ENCODE measurements at regions not wholly inside any gene's neighbourhood (a gene's known extent, or its start where the extent isn't known, plus 50 kb on each side); places are given as distances from the start of the nearest gene placed in this dataset.
A peak's percentile ranks its signal among the peaks of the same experiment; 100 is the strongest.
"Not testable (repeated sequence)": the region's sequence is repeated elsewhere in the genome, so short reads cannot be mapped to it uniquely, and the experiment has no call there.

DNA sequence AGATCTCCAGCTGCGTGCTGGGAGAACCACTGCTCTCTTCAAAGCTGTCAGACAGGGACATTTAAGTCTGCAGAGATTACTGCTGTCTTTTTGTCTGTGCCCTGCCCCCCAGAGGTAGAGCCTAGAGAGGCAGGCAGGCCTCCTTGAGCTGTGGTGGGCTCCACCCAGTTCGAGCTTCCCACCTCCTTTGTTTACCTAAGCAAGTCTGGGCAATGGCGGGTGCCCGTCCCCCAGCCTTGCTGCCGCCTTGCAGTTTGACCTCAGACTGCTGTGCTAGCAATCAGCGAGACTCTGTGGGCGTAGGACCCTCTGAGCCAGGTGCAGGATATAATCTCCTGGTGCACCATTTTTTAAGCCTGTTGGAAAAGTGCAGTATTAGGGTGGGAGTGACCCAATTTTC lies 128.6 kb downstream of the ACTR3 start:
- DNase-seq = not testable (repeated sequence)

DNA sequence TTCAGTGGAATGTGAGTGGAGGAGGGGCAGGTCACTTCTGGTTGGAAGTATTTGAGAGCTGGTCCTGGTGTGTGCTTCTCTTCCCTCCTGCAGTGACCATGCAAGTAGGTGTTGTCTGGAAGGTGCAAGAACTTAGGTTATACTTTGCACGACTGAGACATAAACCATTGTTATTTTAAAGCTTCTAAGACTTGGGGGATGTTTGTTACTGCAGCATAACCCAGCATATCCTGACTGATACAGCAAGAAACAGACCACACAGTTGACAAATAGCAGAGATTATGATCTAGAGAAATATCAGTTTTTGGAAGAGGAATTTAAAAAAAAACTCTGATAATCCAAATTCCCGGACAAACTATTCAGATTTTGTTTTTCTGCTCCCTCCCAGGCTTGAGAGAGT lies 130.8 kb downstream of the ACTR3 start:
- DNase-seq = no peak

DNA sequence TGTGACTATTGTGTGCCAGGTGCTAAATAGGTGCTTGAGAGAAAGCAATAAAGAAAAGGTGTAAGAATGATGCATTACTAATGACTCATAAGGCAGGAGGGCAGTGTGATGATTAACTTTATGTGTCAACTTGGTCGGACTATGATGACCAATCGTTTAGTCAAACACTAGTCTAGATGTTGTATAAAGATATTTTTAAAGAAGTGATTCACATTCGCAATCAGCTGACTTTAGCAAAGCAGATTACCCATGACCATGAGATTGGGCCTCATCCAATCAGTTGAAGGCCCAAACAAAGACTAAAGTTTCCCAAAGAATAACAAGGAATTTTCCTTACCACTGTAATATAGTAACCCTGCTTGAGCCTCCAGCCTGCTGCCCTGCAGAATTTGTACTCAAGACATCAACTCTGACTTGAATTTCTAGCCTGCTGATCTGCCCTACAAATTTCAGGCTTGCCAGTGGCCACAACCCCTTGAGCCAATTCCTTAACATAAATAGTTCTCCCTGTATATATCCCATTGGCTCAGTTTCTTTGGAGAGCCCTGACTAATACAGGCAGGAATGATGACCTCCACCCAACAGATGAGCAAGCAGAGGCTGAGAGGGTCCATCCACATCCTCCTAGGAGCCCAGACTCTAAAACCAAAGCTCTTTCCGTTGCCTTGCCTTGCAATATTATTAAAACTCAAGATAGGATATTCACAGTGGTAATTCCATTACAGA lies 132.6 kb downstream of the ACTR3 start:
- DNase-seq = peak; percentile 45

DNA sequence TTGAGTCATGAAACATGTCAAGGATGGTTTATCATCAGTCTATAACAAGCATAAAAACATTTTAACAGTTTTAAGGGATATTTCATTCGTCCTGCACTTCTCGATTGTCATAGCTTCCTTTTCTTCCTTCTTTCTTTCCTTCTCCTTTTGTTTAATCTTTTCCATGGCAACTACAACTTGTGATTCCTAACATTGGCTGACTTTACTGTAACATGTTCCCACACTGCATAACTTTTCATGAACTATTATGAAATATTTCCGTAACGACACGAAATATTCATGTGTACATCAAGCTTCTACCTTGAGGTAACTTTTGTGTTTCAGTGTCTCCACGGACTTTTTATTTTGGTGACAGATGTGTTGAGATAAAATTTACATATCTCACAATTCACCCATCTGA lies 134.4 kb downstream of the ACTR3 start:
- no peak for DNase-seq

GRCh38 chr2:114025030-114025429 lies 135.1 kb downstream of the ACTR3 start:
- DNase-seq = no peak

DNA sequence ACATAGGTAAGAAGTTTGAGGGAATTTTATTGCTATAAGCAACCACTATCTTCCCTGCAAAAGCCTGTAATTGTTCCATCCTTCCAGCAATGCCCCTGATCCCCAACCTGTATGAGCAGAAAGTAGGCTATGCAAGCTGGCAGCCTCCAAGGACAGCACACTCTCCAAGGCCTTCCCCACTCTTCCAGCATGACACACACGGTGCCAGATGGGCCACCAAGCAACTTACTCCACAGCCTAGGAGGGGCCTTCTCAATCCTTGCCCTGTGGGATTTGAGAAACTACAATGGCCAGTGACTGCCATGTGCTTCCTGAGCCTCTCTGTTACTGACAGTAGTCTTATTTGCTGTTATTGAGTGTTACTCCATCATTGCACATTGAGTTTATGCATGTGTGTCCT lies 137.5 kb downstream of the ACTR3 start:
- no peak for DNase-seq

DNA sequence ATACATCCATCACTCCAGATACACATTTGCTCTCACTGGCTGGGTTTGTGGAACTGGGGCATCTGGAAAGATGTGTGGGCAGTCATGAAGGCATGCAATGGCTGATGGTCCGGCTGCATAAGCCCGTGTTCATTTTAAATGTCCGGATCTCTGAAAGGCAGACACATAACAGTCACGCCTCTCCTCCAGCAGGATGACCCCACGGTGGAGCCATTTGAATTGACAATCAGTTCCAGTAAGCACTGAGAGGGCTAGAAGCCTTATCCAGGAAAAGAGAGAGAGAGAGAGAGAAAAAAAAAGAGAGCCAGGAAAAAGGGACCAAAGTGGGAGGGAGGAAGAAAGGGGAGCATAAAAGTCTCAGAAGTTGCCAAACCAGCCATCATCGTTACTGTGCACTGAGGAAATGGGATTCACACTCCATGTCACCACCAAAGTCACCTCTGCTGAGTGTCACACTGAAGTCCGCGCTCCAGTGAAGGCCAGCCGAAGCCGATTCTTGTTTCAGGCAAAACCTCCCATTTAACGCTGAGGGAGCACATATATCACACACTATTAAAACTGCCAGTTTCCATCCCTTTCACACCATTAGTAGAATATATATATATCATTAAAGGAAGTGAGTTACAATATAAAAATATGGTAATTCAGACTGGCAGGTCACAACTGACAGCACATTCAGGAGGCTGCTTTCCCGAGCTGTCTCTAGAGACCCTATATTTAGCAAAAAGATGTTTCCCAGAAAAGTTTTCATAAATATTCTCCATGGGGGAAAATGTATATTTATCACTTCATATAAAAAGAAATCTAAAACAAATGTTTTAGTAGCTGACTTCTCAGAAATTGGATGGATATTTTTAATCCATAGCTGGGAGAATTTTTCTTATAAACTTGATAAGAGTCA lies 142.0 kb downstream of the ACTR3 start:
- no peak for DNase-seq

DNA sequence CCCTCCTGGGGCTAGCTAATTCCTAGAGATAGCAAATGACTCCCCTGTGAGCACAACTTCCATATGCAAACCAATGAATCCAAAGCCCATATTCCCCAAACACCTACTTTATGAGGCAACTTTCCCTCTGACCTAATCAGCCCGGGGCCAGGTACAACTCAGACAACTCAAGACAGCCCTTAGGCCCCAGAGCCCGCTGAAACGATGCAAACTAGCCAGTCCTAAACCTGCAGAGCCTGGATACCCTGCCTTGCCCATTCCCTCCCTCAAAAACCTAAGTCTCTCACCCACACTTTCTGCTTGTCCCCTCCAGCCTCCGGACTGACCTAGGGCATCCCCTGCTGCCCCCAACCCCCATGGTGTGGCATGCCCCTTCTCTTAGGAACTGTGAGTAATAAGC lies 142.8 kb downstream of the ACTR3 start:
- no peak for DNase-seq

DNA sequence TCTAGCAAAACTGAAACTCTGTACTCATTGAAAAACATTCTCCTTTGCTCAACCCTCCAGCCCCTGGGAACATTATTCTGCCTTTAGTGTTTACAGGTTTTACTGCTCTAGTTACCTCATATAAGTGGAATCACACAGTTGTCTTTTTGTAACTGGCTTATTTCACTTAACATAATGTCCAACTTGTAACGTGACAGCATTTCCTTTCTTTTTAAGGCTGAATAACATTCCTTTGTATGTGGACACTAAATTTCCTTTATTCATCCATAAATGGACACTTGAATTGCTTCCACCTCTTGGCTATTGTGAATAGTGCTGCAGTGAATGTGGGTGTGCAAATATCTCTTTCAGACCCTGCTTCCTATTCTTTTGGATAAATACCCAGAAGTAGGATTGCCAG lies 144.9 kb downstream of the ACTR3 start:
- DNase-seq = no peak

- DNase-seq = no peak
Measured at GRCh38 chr2:114038710-114039109, 148.8 kb downstream of the ACTR3 start.

DNA sequence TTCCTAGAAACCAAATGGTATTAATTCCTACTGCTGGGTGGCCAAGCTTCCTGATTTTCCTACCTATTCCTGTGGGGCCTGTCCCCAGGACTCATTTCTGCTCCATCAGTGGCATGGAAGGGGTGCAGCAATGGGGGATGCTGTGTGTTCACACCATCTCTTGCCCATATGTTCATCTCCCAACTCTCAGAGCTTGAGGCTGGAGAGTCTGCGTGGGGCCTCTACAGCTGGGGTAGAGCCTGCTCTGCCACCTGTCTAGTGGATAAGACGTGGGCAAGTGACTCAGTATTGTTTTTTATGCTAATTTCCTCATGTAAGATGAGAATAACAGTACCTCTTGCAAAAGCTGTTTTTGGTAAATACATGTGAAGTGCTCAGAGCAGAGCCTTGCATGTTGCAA lies 149.8 kb downstream of the ACTR3 start:
- no peak for DNase-seq

DNA sequence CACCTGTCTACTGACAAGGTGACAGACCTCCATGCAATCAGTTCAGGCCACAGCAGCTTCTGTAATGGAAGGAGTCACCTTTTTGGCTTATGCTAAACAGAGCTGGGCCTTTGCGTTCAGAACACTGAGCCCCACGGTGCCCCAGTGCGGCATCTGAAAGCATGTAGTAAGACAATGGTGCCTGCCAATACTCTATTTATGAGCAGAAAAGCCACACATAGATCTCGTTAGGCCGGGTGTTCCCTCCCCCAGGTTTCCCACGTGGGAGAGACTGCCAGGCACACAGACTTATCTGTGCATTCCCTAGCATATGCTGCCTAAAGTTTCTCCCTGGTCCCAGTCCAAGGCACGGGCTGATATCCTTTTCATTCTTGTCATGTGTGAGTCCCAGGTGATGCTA lies 150.9 kb downstream of the ACTR3 start:
- DNase-seq = no peak

DNA sequence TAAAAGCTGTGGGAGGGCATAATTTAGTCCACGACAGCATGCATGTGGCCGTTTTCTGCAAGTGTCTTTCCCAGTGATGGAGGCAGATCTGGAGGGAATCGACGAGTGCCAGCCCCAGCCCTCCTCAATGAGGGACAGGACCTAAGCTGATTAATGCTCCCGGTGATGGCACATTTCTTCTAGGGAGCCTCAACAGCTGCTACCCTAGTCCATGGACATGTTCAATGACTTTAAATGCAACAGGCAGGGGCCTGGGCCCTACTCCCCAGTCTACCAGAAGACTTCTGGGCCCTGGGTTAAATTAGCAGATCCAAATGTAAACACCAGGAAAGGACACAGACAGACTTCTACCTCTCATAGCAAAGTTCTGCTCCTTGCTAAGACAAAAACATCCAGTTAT lies 155.1 kb downstream of the ACTR3 start:
- DNase-seq = no peak

- DNase-seq = no peak
Measured at GRCh38 chr2:114046373-114046772, 156.5 kb downstream of the ACTR3 start.

DNA sequence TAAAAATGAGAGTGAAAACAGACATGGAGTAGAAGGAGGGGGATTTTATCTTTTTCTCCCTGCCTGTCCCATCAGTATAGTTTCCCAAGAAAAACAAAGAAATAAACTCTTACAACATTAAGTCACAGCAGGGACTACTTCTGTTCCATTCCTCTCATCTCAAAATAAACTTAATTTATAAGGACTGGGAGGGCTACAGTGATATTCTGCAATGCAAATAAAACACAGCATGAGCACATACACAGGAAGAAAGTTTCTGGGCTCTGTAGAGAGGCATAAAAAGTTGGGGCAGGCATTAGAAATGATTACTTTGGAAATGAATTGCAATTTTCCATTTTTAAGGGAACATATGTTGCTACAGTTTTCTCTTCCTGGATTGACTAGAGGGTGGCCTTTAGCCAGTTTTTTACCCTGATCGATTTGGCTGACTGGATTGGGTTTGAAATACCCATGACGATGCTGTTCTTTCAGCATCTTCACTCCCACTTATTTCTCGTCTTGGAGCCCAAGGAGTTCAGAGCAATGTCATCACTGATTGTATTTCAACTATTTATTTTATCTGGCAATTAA lies 157.1 kb downstream of the ACTR3 start:
- no peak for DNase-seq

DNA sequence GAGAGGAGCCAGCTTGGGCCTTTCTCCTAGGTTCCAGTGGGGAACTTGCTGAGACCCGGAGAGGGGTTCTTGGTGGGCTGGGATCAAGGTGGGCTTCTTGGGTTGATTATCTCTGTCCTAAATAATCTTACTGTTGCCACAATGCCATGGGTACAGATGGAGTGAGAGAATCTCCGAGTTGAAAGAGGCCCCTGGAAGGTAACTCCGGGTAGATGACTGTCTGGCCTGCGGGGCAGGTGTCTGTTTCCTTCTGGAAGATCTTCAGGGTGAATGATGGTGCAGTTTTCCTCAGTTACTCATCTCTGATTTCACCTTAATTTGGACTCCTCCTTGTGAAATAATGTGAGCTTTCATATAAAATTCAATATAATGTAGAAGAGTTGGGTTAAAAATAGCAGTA lies 159.4 kb downstream of the ACTR3 start:
- no peak for DNase-seq

GRCh38 chr2:114049826-114050225 lies 159.9 kb downstream of the ACTR3 start:
- no peak for DNase-seq

DNA sequence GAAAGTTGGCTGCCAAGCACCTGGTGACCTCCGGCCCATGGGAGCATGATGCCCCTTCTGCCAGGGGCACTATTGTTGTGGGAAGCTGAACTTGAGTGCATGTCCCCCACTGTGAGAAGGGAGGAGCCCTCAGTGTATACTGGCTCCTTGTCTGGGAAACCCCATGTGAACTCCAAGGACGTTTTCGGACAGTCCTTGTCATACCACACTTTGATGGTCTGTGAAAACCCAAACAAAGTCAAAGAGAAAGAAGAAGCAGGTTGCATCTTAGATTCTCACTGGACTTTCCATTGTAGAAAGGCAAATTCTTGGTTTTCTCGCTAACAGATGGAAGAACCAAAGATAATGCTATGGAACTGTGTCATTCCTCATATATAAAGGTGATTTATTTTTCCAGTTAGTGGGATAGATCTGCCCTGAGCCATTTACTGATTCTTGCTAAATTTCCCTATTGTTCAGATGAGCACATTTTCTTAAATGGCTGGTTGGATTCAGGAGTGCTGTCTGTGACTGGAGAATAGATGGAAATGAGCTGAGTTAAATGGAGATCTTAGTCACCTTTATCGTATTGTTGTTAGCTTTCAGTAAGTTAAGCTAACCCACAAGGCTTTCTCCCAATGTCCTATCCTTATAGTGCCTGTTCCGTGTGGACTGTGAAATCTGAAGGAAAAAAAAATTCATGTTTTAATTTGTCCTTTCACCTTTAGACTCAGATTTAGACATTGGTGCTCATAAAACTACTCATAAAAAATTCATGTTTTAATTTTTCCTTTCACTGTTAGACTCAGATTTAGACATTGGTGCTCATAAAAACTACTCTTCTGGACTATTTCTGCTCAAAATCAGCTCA lies 166.6 kb downstream of the ACTR3 start:
- no peak for DNase-seq

GRCh38 chr2:114057638-114058037 lies 167.7 kb downstream of the ACTR3 start:
- no peak for DNase-seq

DNA sequence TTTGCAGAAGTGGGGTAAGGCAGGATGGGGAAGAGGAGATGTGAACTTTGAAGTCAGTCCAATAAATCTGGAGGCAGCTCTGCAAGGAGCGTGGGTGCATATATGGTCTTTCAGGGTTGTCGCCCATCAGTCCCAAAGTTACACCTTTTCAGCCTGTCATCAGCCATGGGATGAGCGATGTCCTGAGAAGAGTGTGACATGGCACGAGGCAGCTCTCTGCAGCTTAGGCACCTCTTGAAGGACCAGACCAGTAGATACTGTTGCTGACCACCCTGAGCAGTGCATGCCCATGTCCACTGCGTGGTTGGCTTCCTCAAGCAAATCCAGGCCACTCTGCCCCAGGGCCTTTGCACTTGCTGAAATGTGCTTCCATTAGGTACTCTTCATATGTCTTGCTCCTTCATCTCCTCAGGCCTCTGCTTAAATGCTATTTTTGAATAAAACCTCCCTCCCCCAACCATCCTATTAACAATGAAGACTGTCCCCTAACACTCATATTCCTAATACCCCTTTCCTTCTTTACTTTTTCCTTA lies 171.7 kb downstream of the ACTR3 start:
- DNase-seq = no peak

DNA sequence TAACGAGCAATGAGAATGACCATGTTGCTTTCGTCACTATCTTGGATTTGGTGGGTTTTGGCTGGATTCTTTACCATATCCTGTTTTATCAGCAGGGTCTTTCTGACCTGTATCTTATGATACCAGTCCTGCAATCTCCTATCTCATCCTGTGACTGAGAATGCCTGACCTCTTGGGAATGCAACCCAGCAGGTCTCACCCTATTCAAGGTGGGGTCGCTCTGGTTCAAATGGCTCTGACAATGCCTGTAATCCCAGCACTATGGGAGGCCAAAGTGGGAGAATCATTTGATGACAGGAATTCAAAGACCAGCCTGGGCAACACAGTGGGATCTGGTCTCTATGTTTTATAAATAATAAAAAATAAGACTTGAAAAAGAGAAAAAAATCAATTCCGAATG lies 173.5 kb downstream of the ACTR3 start:
- no peak for DNase-seq

GRCh38 chr2:114065731-114066130 lies 175.8 kb downstream of the ACTR3 start:
- no peak for DNase-seq
